HFFc6 (cell line): ENCODE measurements at regions not wholly inside any gene's neighbourhood (a gene's known extent, or its start where the extent isn't known, plus 50 kb on each side); places are given as distances from the start of the nearest gene placed in this dataset.

ENCODE experiments used
- DNase-seq: peaks from one replicate; pipeline ENCODE4 v3.0.0-alpha.2; 2018
- H3K27ac Mint-ChIP-seq: 2 replicates; pipeline ENCODE4 v1.8.0; 2020; ENCODE audit warnings: mild to moderate bottlenecking, mixed read lengths
- H3K27me3 Mint-ChIP-seq: 2 replicates; pipeline ENCODE4 v1.8.0; 2021; ENCODE audit warnings: mild to moderate bottlenecking, moderate library complexity, mixed read lengths; ENCODE audit not compliant: insufficient read depth
- H3K36me3 Mint-ChIP-seq: 2 replicates; pipeline ENCODE4 v1.8.0; 2021; ENCODE audit warnings: low read depth, mixed read lengths
- H3K4me1 Mint-ChIP-seq: 2 replicates; pipeline ENCODE4 v1.8.0; 2020; ENCODE audit warnings: low read depth, mixed read lengths
- H3K4me3 Mint-ChIP-seq: 2 replicates; pipeline ENCODE4 v1.8.0; 2020; ENCODE audit warnings: mild to moderate bottlenecking, moderate library complexity, mixed read lengths
- H3K9me3 Mint-ChIP-seq: 2 replicates; pipeline ENCODE4 v1.8.0; 2020; ENCODE audit warnings: mild to moderate bottlenecking, mixed read lengths
- CTCF ChIP-seq: fragments of 200-600 bp; sonication (generic); IDR thresholded peaks from 2 replicates; pipeline ENCODE4 v1.5.0; 2021; ENCODE audit warnings: antibody characterized with exemption, mild to moderate bottlenecking

- H3K27ac Mint-ChIP-seq = no peak overlapping the region
- no peaks in the 10 kb centered on the region for H3K36me3 Mint-ChIP-seq
- H3K27me3 Mint-ChIP-seq = peaks cover 10% of the 10 kb centered on the region
- TF ChIP-seq CTCF = no peak
- H3K9me3 Mint-ChIP-seq = no peaks in the 10 kb centered on the region
- H3K4me1 Mint-ChIP-seq = no peaks in the 10 kb centered on the region
- no peak overlapping the region for H3K4me3 Mint-ChIP-seq
- no peak for DNase-seq
Observed at GRCh38 chr2:38192046-38192445, 116.1 kb upstream of the CYP1B1 start.

GRCh38 chr2:38191516-38191915 lies 115.6 kb upstream of the CYP1B1 start:
- DNase-seq = no peak
- no peaks in the 10 kb centered on the region for H3K36me3 Mint-ChIP-seq
- no peak overlapping the region for H3K4me3 Mint-ChIP-seq
- H3K4me1 Mint-ChIP-seq = no peaks in the 10 kb centered on the region
- no peaks in the 10 kb centered on the region for H3K9me3 Mint-ChIP-seq
- H3K27me3 Mint-ChIP-seq = peaks cover 10% of the 10 kb centered on the region
- TF ChIP-seq CTCF = no peak
- no peak overlapping the region for H3K27ac Mint-ChIP-seq

GRCh38 chr2:38190542-38191218 lies 114.7 kb upstream of the CYP1B1 start:
- Mint-ChIP-seq H3K9me3 (no peaks in the 10 kb centered on the region), H3K36me3 (no peaks in the 10 kb centered on the region), H3K27me3 (peaks cover 12% of the 10 kb centered on the region; the same call in 1 of the 2 replicates), H3K27ac (no peak overlapping the region), H3K4me3 (no peak overlapping the region), H3K4me1 (no peaks in the 10 kb centered on the region)
- no peak for TF ChIP-seq CTCF
- peak; percentile 38 for DNase-seq

- no peaks in the 10 kb centered on the region for H3K9me3 Mint-ChIP-seq
- DNase-seq = peak; percentile 44
- H3K4me3 Mint-ChIP-seq = no peak overlapping the region
- no peak for TF ChIP-seq CTCF
- no peaks in the 10 kb centered on the region for H3K36me3 Mint-ChIP-seq
- peaks cover 11% of the 10 kb centered on the region; the same call in 1 of the 2 replicates for H3K27me3 Mint-ChIP-seq
- H3K27ac Mint-ChIP-seq = no peak overlapping the region
- H3K4me1 Mint-ChIP-seq = no peaks in the 10 kb centered on the region
Observed at GRCh38 chr2:38187541-38188011, 111.6 kb upstream of the CYP1B1 start.

GRCh38 chr2:38185012-38185491 lies 109.1 kb upstream of the CYP1B1 start:
- Mint-ChIP-seq H3K27me3 (peaks cover 15% of the 10 kb centered on the region), H3K36me3 (no peaks in the 10 kb centered on the region), H3K27ac (no peak overlapping the region), H3K9me3 (no peaks in the 10 kb centered on the region), H3K4me1 (no peaks in the 10 kb centered on the region), H3K4me3 (no peak overlapping the region)
- TF ChIP-seq CTCF = no peak
- DNase-seq = no peak
